Stimulated activated CD4-positive, alpha-beta T cell treated with anti-CD3 and anti-CD28 coated beads, Interleukin-1b, Interleukin-23, amount 100 ng/mL, for 48 hours (primary cell): ENCODE measurements at regions not wholly inside any gene's neighbourhood (a gene's known extent, or its start where the extent isn't known, plus 50 kb on each side); places are given as distances from the start of the nearest gene placed in this dataset.
"Not testable (repeated sequence)": the region's sequence is repeated elsewhere in the genome, so short reads cannot be mapped to it uniquely, and the experiment has no call there.

Experiments used
- DNase-seq: peaks from one replicate; pipeline ENCODE4 v3.0.0-alpha.2; 2020

GRCh38 chr22:22193923-22194322 lies 50.7 kb upstream of the VPREB1 start:
- DNase-seq: no peak

DNA sequence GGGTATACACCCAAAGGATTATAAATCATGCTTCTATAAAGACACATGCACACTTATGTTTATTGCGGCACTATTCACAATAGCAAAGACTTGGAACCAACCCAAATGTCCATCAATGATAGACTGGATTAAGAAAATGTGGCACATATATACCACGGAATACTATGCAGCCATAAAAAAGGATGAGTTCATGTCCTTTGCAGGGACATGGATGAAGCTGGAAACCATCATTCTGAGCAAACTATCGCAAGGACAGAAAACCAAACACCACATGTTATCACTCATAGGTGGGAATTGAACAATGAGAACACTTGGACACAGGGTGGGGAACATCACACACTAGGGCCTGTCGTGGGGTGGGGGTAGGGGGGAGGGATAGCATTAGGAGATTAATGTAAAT lies 51.1 kb upstream of the VPREB1 start:
- DNase-seq: not testable (repeated sequence)

DNA sequence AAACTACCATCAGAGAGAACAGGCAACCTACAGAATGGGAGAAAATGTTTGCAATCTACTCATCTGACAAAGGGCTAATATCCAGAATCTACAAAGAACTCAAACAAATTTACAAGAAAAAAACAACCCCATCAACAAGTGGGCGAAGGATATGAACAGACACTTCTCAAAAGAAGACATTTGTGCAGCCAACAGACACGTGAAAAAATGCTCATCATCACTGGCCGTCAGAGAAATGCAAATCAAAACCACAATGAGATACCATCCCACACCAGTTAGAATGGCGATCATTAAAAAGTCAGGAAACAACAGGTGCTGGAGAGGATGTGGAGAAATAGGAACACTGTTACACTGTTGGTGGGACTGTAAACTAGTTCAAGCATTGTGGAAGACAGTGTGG lies 51.6 kb upstream of the VPREB1 start:
- DNase-seq: not testable (repeated sequence)

GRCh38 chr22:22189796-22190195 lies 54.8 kb upstream of the VPREB1 start:
- DNase-seq: not testable (repeated sequence)

DNA sequence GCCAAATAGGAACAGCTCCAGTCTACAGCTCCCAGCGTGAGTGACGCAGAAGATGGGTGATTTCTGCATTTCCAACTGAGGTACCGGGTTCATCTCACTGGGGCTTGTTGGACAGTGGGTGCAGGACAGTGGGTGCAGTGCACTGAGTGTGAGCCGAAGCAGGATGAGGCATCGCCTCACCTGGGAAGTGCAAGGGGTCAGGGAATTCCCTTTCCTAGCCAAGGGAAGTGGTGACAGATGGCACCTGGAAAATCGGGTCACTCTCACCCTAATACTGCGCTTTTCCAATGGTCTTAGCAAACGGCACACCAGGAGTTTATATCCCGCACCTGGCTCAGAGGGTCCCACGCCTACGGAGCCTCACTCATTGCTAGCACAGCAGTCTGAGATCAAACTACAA lies 56.7 kb upstream of the VPREB1 start:
- not testable (repeated sequence) for DNase-seq

DNA sequence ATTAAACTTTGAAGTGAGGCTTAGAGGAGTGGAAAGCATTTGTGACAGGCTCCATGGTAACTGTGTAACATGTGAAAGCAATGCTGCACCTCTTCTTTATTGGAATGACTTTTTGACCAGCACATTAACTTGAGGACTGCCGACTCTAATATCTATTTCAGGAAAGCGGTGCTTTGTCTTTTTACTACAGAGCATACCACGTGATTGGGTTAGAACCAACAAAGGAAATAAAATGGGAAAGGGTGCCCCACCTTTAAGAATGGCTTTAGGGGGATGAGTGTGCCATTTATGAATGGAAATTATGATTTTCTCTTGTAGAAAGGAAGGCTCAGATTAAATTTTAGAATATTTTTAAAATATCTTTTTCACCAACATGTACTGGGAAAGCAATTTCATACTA lies 57.3 kb upstream of the VPREB1 start:
- no peak for DNase-seq

DNA sequence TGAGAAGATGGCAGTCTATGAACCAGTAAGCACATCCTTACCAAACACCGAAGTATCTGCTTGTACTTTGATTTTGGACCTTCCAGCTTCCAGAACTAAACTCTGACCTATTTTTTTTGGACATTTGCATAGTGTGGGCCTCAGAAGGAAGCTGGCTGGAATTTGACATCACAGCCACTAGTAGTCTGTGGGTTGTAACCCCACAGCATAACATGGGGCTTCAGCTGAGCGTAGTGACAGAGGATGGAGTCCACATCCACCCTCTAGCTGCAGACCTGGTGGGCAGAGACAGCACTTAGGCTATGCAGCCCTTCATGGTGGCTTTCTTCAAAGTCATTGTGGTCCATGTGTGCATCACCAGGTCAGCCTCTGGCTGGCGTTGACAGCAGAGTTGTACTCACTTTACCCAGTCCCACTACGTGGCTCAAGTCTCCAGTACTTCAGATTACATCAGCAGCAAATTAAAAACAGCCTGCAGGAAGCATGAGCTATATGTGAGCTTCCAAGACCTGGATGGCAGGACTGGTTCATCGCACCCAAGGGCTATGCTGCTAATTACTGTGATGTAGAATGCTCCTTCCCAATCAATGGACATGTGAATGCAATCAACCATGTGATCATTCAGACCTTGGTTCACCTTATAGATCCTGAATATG lies 58.6 kb upstream of the VPREB1 start:
- DNase-seq: no peak

DNA sequence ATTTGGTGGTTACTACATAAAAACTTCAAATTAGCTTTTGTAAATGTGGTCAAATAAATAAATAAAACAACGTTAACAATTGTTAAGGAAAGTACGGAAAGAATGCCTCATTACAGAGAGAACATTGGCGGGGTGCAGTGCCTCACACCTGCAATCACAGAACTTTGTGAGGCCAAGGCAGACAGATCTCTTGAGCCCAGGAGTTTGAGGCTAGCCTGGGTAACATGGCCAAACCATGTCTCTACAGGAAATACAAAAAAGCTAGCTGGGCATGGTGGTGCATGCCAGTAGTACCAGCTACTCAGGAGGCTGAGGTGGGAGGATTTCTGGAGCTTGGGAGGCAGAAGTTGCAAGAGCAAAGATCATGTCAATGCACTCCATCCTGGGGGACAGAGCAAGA lies 59.4 kb upstream of the VPREB1 start:
- DNase-seq: no peak

DNA sequence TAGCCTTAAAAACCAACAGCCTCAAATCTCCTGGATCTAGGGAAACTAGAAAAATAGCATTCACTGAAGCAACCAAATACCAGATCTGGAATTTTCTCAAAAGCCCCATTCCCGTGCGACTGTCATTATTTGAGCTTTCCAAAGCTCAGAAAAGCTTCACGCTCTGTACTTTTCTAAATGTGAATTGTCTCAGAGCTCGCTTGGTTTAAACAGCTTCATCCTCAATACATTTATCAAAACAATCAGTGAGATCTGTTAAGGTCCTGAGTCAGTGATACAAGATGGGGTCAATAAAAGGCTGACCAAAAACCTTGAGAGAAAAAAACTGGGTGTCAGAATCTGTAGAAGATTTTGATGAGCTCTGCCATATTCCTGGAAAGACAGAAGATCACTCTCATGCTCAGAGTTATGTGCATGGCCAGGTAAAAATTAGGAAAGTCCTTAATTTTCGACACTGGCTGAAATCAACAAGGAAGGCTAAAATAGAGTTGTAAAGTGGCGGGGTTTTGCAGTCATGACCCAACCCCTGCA lies 60.2 kb upstream of the VPREB1 start:
- DNase-seq: no peak

- no peak for DNase-seq
Measured at GRCh38 chr22:22182990-22183264, 61.7 kb upstream of the VPREB1 start.

GRCh38 chr22:22182218-22182989 lies 62.2 kb upstream of the VPREB1 start:
- DNase-seq: no peak

- no peak for DNase-seq
Measured at GRCh38 chr22:22181341-22181850, 63.2 kb upstream of the VPREB1 start.

GRCh38 chr22:22180738-22181285 lies 63.8 kb upstream of the VPREB1 start:
- no peak for DNase-seq

GRCh38 chr22:22179858-22180257 lies 64.7 kb upstream of the VPREB1 start:
- no peak for DNase-seq

DNA sequence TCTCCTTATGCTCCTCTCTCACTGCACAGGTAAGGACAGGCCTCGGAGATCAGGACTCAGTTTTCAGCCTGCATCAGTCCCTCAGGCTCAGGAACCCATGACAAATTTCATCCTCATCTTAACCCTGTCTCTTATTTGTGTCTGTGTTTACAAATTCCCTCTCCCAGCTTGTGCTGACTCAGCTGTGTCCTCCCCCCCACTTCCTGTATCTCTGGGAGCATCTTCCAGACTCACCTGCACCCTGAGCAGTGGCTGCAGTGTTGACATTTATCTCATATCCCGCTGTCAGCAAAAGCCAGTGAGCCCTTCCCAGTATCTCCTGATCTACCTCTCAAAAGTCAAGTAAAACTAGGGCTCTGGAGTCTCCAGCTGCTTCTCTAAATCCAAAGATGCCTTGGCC lies 65.6 kb upstream of the VPREB1 start:
- no peak for DNase-seq

DNA sequence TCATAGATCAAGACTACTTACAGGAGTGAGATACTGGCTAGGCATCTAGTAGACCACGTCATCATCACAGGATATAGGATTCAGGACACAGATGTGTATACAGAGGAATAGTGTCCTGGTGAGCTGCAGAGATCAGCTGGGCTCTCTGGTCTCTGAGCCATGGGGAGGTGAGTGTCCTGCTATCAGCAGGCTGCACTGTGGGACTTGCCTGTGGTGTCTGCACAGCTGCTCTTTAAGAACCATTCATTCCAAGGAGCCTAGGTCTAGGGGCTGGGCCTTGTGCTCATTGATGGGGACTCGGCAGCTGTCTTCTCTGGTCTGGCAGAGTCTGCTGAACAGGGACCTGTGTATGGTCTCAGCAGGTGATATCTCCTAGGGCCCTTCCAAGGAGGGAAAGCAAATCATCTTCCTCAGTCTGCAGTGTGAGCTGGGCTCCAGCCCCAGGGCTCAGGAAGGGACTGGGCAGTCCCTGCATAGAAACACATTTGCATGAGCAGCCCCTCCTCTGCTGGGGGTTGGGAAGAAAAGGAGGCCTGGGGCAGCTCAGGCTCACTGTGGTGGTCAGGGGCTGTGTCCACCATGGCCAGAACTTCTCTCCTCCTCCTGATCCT lies 66.1 kb upstream of the VPREB1 start:
- no peak for DNase-seq

- DNase-seq: no peak
Measured at GRCh38 chr22:22176929-22177616, 67.5 kb upstream of the VPREB1 start.

- not testable (repeated sequence) for DNase-seq
Measured at GRCh38 chr22:22172896-22173628, 71.5 kb upstream of the VPREB1 start.

DNA sequence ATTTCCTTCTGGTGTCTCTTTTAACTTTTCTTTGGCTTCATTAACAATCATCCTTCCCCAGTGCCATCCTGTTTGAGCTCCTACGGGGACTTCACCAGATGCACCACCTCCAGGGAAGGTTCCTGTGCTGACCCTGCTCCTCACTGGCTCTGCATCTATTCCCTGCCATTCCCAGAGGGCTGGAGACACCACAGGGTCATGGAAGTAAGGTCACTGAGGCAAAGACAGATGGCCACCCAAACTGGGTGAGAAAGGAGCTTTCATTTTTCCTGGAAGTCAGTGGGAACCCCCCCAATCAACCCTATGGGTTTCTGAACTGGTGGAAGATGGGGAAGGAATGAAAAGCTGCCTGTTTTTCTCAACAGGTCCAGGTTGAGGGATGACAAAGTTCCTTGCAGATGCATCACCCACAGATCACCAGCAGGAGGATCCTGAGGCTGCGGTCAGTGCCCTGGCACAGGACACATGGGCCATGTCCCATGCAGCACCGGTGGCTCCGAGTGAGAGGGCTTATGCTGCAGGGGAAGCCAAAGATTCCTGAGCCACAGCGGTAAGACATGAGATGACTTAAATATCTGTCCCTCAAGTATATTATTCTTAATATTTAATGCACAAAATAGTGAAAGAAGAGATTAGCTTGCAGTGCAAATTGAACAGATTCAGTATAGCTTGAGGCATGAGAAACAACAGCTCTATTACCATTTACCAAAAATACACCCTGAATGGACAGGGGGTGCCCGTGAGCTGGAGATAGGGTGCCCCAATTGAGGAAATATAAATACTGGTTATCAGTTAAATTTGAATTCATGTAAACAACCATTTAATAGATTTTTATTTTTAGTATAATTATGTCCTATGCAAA lies 73.0 kb upstream of the VPREB1 start:
- no peak for DNase-seq

DNA sequence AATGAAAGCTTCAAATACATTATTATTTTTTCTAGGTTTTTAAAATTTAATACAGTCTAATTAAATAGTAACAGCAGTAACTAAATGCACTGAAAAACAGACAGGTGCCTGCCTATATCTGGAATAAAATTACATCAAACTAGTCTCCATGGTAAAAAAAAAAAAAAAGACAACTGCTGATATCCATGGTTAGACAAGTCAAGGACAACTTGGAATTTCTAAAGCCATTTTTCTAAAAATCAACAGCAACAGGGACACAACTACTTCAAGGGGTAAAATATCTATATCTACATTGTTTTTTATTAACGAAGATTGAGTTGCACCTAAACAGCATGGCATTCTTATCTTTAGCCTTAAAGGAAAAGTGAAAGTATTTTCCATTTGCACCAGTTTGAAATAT lies 74.7 kb upstream of the VPREB1 start:
- no peak for DNase-seq
